ENCODE measurements at regions not wholly inside any gene's neighbourhood (a gene's known extent, or its start where the extent isn't known, plus 50 kb on each side); places are given as distances from the start of the nearest gene placed in this dataset.

DNA sequence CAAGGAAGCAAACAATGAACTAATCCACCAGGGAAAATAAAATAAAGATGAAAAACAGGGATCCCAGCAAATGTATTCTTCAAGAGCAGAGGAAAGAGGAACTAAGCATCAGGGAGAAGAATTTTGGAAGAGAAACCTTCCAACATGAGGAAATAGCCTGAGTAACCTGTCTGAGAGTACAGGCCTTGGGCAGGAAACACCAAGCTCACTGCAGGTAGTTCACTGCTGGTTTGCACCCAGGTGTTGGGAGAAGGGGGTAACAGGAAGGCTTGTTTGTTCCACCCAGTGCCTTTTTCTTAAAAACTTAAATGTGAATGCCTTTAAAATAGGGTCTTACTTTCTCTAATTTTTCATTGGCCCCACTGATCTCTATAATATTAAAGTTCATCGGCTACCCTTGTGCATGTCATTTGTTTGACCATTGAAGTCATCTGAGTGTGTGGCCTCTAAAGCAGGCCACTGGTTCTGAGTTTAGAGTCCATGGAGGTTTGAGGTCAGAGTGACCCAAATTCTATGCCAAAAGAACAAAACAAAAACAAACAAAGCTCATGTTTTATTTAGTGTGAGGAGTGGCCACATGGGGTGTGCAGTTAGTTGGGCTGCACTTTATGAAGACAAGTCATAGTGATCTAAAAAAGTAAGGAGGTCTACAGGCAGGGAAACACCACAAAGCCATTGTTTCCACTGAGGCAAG lies 62.9 kb upstream of the COX10 start:
- no peak for TF ChIP-seq EZH2 (IDR thresholded peaks at IDR 0.05; ENCODE audit: insufficient read depth, low read length)
- TF ChIP-seq, protein P1, sequence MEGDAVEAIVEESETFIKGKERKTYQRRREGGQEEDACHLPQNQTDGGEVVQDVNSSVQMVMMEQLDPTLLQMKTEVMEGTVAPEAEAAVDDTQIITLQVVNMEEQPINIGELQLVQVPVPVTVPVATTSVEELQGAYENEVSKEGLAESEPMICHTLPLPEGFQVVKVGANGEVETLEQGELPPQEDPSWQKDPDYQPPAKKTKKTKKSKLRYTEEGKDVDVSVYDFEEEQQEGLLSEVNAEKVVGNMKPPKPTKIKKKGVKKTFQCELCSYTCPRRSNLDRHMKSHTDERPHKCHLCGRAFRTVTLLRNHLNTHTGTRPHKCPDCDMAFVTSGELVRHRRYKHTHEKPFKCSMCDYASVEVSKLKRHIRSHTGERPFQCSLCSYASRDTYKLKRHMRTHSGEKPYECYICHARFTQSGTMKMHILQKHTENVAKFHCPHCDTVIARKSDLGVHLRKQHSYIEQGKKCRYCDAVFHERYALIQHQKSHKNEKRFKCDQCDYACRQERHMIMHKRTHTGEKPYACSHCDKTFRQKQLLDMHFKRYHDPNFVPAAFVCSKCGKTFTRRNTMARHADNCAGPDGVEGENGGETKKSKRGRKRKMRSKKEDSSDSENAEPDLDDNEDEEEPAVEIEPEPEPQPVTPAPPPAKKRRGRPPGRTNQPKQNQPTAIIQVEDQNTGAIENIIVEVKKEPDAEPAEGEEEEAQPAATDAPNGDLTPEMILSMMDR (IDR thresholded peaks at IDR 0.05; ENCODE audit: insufficient read depth, low read depth, low read length): no peak
